AG04450 (cell line): ENCODE measurements at regions not wholly inside any gene's neighbourhood (a gene's known extent, or its start where the extent isn't known, plus 50 kb on each side); places are given as distances from the start of the nearest gene placed in this dataset.
"Not testable (repeated sequence)": the region's sequence is repeated elsewhere in the genome, so short reads cannot be mapped to it uniquely, and the experiment has no call there.

Experiments used
- CTCF ChIA-PET: fragments of 300-600, 350-600 bp; formaldehyde crosslinking; extraction: SDS; loops from one replicate; lab custom pipeline; 2022; ENCODE audit warnings: antibody characterized with exemption, inconsistent platforms; lab: Charles Lee
- POLR2A ChIA-PET: fragments of 350-600 bp; formaldehyde crosslinking; extraction: SDS; loops from one replicate; lab custom pipeline; 2021; ENCODE audit warnings: antibody characterized with exemption, inconsistent platforms; lab: Yijun Ruan, JAX
- DNase-seq: peaks from one replicate; pipeline ENCODE4 v3.0.0-alpha.2; 2011; ENCODE audit warnings: low read depth, low spot score
- H3K27ac ChIP-seq: one replicate; pipeline ENCODE4 v1.5.1; 2012; ENCODE audit warnings: low read depth, low read length, control low read depth
- H3K27me3 ChIP-seq: one replicate; pipeline ENCODE4 v1.6.0; 2012; ENCODE audit warnings: low read length; ENCODE audit not compliant: control insufficient read depth, insufficient read depth
- H3K4me3 ChIP-seq: 2 replicates; pipeline ENCODE4 v1.5.1; 2011; ENCODE audit warnings: mild to moderate bottlenecking, low read depth, low read length, control low read depth
- H3K9me3 ChIP-seq: 2 replicates; pipeline ENCODE4 v1.5.1; 2012; ENCODE audit warnings: low read length; ENCODE audit not compliant: control insufficient read depth, insufficient read depth
- TF ChIP-seq, protein P1 (sequence below): IDR thresholded peaks from 2 replicates; pipeline ENCODE4 v1.5.1; 2011; ENCODE audit warnings: low read depth, low read length, control low read depth, inconsistent platforms

DNA sequence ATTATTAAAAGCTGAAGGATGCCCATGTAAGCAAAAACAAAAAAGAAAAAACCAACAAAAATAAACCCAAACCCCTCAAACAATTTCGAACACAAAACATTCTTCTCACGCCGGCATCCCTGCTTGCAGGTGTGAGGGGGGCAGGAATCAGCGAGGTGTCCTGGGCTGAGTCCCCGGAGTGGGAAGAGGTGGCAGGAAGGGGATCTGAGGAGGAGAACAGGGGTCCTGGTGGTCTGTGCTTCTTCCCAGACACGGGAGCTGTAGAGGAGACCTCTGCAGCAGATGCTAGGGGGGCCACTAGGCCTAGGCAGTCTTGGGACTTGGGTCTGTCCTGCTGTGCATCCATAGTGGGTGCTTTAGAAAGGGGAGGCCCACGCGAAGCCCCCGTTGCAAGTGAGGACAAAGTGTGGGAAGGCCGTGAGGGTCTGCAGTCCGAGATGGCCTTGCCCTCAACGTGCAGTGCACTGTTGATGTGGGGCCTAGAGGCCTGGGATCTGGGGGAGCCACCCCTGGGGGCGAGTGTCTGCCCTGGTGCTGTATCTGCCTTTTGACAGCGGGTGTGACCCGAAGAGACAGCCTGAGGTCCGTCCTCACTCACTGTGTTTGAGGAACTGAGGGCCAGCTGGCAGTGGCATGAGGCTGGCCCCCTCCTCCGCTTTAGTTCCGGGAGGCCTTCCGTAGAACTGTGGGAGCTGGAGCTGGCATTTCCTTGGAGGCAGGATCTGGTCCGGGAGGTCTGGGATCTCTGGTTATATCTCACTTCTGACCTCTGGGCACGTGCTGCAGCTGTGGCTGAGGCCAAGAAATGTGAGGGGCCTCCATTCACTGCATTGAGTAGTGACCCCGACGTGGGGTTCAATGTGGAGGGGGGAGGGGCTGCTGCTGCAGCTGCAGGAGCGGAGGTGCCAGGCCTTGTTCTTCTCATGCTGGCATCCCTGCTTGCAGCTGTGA is 1371.5 kb downstream of the CDH12 start:
- H3K9me3 ChIP-seq, H3K27me3 ChIP-seq, DNase-seq, H3K4me3 ChIP-seq, POLR2A ChIA-PET, CTCF ChIA-PET, H3K27ac ChIP-seq: not testable (repeated sequence)

DNA sequence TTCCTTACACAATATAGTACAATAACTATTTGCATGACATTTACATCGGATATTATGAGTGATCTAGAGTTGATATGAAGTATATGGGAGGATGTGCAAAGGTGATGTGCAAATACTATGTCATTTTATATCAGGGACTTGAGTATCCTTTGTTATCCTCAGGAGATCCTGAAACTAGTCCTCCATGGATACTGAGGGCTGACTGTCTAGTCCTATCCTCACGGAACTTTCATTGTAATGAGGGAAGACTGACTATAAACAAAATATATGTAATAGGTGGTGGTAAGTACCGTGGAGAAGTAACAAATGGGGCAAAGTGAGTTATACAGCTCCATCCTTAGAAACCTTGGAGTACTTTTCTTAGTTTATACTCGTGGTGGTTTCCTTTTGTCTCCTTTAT is 1373.1 kb downstream of the CDH12 start:
- DNase-seq, H3K4me3 ChIP-seq, POLR2A ChIA-PET, H3K27me3 ChIP-seq, H3K9me3 ChIP-seq, H3K27ac ChIP-seq, CTCF ChIA-PET: not testable (repeated sequence)

DNA sequence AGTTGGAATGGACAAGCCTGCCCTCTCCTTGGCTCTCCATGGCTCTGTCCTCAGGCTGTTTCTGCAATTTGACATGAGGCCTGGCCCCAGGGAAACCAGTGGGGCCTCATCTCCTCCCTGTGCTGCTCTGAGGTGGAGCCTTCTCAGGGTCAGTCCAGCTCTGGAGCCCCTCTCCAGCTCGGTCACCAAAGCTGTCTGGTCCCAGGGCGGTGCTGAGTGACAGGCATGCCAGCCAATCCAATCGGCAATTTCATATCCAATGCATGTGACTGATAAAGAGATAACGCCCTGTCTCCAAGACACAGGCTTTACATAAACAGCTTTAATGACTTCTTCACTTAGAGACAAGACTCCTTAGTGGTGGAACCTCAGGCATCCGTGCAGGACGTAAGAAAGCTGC is 1379.2 kb downstream of the CDH12 start:
- CTCF ChIA-PET, H3K27ac ChIP-seq, POLR2A ChIA-PET, H3K4me3 ChIP-seq, DNase-seq, H3K27me3 ChIP-seq, H3K9me3 ChIP-seq: not testable (repeated sequence)

DNA sequence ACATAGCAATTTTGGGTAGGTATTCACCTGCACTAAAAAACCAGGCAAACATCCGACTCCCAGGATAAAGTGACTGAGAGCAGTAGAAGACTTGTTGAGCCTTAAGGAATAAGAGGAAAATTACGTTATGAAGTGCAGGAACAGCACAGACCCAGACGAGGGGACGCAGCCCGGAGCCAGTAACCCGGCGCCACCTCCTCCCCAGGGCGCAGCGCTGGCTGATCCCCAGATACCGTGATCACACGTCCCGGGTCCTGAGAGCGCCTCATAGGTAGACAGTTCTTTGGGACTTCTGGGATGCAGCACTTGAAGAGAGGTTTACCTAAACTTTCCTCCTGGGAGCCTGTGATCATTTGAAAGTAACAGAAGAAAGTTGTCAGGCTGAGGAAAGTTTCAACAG is 1379.7 kb downstream of the CDH12 start:
- POLR2A ChIA-PET, H3K27me3 ChIP-seq, CTCF ChIA-PET, DNase-seq, H3K9me3 ChIP-seq, H3K27ac ChIP-seq, H3K4me3 ChIP-seq: not testable (repeated sequence)

DNA sequence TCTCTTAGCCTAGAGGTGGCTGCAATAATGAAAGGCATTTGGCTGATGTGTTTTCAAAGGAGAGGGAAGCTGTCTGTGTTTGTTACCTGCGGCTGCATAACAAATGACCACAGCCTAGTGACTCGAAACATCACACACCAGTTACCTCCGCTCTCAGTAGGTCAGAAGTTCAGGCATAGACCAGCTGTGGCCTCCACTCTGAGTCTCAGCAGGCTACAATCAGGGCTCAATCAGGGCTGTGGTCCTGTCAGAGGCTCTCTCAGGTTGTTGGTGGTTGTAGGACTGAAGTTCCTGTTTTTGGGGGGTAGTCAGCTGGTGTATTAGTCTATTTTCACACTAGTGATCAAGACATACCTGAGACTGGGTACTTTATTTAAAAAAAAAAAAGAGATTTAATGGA is 1381.5 kb downstream of the CDH12 start:
- H3K4me3 ChIP-seq, DNase-seq, POLR2A ChIA-PET, H3K27me3 ChIP-seq, H3K27ac ChIP-seq, CTCF ChIA-PET, H3K9me3 ChIP-seq: not testable (repeated sequence)

DNA sequence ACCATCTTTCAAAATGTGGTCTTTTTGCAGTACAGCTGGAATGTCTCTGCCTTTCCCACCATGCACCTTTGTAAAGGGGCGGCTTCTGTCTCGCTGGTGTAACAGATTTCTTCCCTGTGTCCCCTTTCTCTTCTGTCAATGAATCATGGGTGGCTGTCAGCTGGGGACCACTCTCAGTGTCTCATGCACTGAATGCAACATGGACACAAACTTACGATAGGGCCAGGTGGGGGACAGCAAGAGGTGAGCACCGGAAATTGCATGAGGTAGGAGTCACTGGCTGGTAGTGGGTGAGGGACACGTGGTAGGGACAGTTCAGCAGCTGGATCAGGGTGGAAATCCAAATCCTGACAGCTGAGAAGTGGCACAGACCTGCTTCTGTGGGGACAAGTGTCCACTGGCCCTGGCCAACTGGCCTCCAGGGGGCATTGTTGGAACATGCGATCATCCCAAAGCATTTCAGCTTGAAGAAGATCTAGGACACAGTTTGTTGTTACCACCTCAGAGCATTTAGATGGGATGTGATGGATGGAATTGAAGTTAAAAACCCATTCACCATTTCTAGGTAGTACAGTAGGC is 1383.5 kb downstream of the CDH12 start:
- H3K4me3 ChIP-seq, H3K9me3 ChIP-seq, H3K27ac ChIP-seq, H3K27me3 ChIP-seq, DNase-seq, POLR2A ChIA-PET: not testable (repeated sequence)
- CTCF ChIA-PET: interaction anchor here (2.4 kb wide), 1 partner anchor 333 kb away, joined by 13 read pairs; no protein-coding TSS in a partner anchor
- TF ChIP-seq, protein P1, sequence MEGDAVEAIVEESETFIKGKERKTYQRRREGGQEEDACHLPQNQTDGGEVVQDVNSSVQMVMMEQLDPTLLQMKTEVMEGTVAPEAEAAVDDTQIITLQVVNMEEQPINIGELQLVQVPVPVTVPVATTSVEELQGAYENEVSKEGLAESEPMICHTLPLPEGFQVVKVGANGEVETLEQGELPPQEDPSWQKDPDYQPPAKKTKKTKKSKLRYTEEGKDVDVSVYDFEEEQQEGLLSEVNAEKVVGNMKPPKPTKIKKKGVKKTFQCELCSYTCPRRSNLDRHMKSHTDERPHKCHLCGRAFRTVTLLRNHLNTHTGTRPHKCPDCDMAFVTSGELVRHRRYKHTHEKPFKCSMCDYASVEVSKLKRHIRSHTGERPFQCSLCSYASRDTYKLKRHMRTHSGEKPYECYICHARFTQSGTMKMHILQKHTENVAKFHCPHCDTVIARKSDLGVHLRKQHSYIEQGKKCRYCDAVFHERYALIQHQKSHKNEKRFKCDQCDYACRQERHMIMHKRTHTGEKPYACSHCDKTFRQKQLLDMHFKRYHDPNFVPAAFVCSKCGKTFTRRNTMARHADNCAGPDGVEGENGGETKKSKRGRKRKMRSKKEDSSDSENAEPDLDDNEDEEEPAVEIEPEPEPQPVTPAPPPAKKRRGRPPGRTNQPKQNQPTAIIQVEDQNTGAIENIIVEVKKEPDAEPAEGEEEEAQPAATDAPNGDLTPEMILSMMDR: peak; percentile 62

DNA sequence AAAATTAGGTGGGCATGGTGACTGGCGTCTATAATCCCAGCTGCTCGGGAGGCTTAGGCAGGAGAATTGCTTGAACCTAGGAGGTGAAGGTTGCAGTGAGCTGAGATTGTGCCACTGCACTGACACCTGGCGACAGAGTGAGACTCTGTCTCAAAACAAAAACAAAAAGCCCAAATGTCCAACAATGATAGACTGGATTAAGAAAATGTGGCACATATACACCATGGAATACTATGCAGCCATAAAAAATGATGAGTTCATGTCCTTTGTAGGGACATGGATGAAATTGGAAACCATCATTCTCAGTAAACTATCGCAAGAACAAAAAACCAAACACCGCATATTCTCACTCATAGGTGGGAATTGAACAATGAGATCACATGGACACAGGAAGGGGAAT is 1385.6 kb downstream of the CDH12 start:
- H3K4me3 ChIP-seq, POLR2A ChIA-PET, CTCF ChIA-PET, DNase-seq, H3K27me3 ChIP-seq, H3K9me3 ChIP-seq, H3K27ac ChIP-seq: not testable (repeated sequence)

DNA sequence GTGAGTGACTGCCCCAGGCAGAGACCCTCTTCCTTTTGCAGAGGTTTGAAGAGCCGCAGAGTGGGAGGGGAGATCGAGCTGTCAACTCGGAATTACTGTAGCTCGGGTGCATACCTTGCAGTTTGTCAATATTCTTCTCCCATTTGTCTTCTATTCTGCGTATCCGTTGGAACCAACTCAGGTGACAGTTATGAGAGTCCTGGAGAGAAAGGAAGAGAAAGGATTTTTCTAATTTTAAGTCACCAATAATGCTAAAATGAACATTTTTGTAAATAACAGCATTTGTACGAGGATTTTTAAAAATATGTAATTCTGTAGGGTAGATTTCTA is 1393.4 kb downstream of the CDH12 start:
- CTCF ChIA-PET: interaction anchor here (0.6 to 1.9 kb wide), 29 partner anchors 9 to 1932 kb away, joined by 3 to 10 read pairs (median 4); no protein-coding TSS in a partner anchor
- H3K27me3 ChIP-seq, DNase-seq, H3K9me3 ChIP-seq, H3K27ac ChIP-seq, POLR2A ChIA-PET: not testable (repeated sequence)
- H3K4me3 ChIP-seq: peak overlapping the region; percentile 66
